COLO829 (cell line): ENCODE measurements at regions not wholly inside any gene's neighbourhood (a gene's known extent, or its start where the extent isn't known, plus 50 kb on each side); places are given as distances from the start of the nearest gene placed in this dataset.
"Not testable (repeated sequence)": the region's sequence is repeated elsewhere in the genome, so short reads cannot be mapped to it uniquely, and the experiment has no call there.

Experiments
- DNase-seq: peaks from one replicate; pipeline ENCODE4 v3.0.0; 2012; ENCODE audit warnings: low spot score

- no peak for DNase-seq
Observed at GRCh38 chr1:95905818-95906395, 671.9 kb downstream of the RWDD3 start.

GRCh38 chr1:95911739-95912138 is 677.7 kb downstream of the RWDD3 start:
- not testable (repeated sequence) for DNase-seq

GRCh38 chr1:95916616-95917015 is 682.6 kb downstream of the RWDD3 start:
- no peak for DNase-seq

- DNase-seq, result no peak
Observed at GRCh38 chr1:95924684-95925083, 690.7 kb downstream of the RWDD3 start.

GRCh38 chr1:95926331-95926730 is 692.3 kb downstream of the RWDD3 start:
- DNase-seq, result no peak

GRCh38 chr1:95927061-95927460 is 693.1 kb downstream of the RWDD3 start:
- no peak for DNase-seq

- DNase-seq, result no peak
Observed at GRCh38 chr1:95935719-95936118, 701.7 kb downstream of the RWDD3 start.

GRCh38 chr1:95941121-95941798 is 707.2 kb downstream of the RWDD3 start:
- no peak for DNase-seq

GRCh38 chr1:95948023-95948422 is 714.0 kb downstream of the RWDD3 start:
- DNase-seq, result no peak

- no peak for DNase-seq
Observed at GRCh38 chr1:95951371-95952102, 717.5 kb downstream of the RWDD3 start.

GRCh38 chr1:95953015-95953414 is 719.0 kb downstream of the RWDD3 start:
- DNase-seq, result peak; percentile 3

- no peak for DNase-seq
Observed at GRCh38 chr1:95954585-95954984, 720.6 kb downstream of the RWDD3 start.

- no peak for DNase-seq
Observed at GRCh38 chr1:95956215-95956614, 722.2 kb downstream of the RWDD3 start.

- DNase-seq, result no peak
Observed at GRCh38 chr1:95957748-95958147, 723.7 kb downstream of the RWDD3 start.

- DNase-seq, result no peak
Observed at GRCh38 chr1:95966866-95967265, 732.9 kb downstream of the RWDD3 start.

- DNase-seq, result no peak
Observed at GRCh38 chr1:95974586-95974985, 740.6 kb downstream of the RWDD3 start.

GRCh38 chr1:95982711-95983110 is 738.9 kb upstream of the PTBP2 start:
- DNase-seq, result no peak

GRCh38 chr1:95983831-95984230 is 737.8 kb upstream of the PTBP2 start:
- DNase-seq, result no peak

GRCh38 chr1:95984798-95985374 is 736.7 kb upstream of the PTBP2 start:
- no peak for DNase-seq

GRCh38 chr1:95990033-95990432 is 731.6 kb upstream of the PTBP2 start:
- no peak for DNase-seq

- no peak for DNase-seq
Observed at GRCh38 chr1:95991787-95992520, 729.6 kb upstream of the PTBP2 start.

GRCh38 chr1:95994643-95995042 is 726.9 kb upstream of the PTBP2 start:
- no peak for DNase-seq
